ENCODE measurements at regions not wholly inside any gene's neighbourhood (a gene's known extent, or its start where the extent isn't known, plus 50 kb on each side); places are given as distances from the start of the nearest gene placed in this dataset.

DNA sequence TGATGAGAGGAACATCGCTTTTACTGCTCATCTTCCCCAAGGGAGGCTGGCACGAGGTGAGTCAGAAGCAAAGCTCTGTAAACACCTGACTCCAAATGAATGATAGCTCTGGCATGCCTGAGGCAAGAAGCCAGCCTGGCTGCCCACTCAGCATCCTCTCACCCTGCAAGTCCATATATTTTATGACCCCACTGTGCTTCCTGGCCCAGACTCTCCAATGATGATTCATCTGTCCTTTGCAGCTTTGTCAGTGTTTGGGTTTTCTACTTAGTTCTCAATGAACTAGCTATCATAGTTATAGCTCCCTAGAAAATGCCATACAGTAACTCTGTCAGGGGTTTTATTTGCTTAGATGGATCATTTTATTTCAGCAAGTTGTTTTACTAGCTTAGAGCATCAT is 52.1 kb upstream of the FSTL4 start:
- H3K27me3 ChIP-seq (ENCODE audit: control insufficient read depth in 3 of 3, insufficient read depth in 3 of 3, low read length in 3 of 3): peaks cover under 1 to 5% (median 3%) of the 10 kb centered on the region in 3 donors
- no peaks in the 10 kb centered on the region for H3K4me1 ChIP-seq (ENCODE audit: control insufficient read depth in 3 of 3, insufficient read depth in 3 of 3, low read length in 3 of 3)
- H3K9me3 ChIP-seq (ENCODE audit: control insufficient read depth in 3 of 3, low read length in 3 of 3): no peaks in the 10 kb centered on the region
- no peaks in the 10 kb centered on the region for H3K36me3 ChIP-seq (ENCODE audit: control insufficient read depth in 3 of 3, insufficient read depth in 3 of 3, low read length in 3 of 3)
- H3K9ac ChIP-seq (ENCODE audit: low read depth in 1 of 3, low read length in 3 of 3): no peak overlapping the region
- H3K27ac ChIP-seq (ENCODE audit: low read depth, low read length): no peak overlapping the region
- H3K4me3 ChIP-seq (ENCODE audit: low read length in 3 of 3): no peak overlapping the region

DNA sequence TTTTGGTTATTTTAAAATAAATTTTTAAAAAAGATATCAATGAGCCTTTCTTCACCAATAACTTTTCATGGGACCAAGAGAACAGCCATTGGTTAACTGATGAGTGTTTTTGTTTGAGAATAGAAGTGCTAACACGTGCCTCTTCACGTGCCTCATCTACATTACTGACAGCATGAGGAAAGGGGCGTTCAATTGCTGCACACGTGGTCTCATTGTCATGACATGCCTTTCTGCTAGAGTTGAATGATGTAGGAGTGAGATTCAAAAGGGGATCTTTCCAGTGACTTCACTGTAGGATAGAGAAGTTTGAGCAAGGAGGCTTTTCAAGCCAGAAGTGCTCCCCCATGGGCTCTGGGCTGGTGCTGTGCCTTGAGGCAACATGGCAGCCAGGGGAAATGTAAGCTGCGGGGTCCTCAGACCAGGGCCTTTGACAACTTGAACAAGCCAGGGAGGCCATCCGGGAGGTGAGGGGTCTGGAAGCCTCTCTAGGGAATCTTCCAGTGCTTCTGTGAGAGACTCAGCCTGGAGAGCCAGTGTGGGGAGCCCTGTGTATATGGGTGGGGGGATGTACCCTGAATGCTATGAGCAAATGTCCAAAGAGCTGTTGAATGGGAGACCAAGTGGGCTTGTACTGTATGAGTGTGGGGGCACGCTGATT is 51.2 kb upstream of the FSTL4 start:
- Histone ChIP-seq H3K36me3 (ENCODE audit: control insufficient read depth in 3 of 3, insufficient read depth in 3 of 3, low read length in 3 of 3) (no peaks in the 10 kb centered on the region), H3K27me3 (ENCODE audit: control insufficient read depth in 3 of 3, insufficient read depth in 3 of 3, low read length in 3 of 3) (peaks cover 0 to 4% (median 0%) of the 10 kb centered on the region in 3 donors), H3K4me1 (ENCODE audit: control insufficient read depth in 3 of 3, insufficient read depth in 3 of 3, low read length in 3 of 3) (no peaks in the 10 kb centered on the region), H3K4me3 (ENCODE audit: low read length in 3 of 3) (no peak overlapping the region), H3K27ac (ENCODE audit: low read depth, low read length) (no peak overlapping the region), H3K9ac (ENCODE audit: low read depth in 1 of 3, low read length in 3 of 3) (no peak overlapping the region), H3K9me3 (ENCODE audit: control insufficient read depth in 3 of 3, low read length in 3 of 3) (no peaks in the 10 kb centered on the region)

DNA sequence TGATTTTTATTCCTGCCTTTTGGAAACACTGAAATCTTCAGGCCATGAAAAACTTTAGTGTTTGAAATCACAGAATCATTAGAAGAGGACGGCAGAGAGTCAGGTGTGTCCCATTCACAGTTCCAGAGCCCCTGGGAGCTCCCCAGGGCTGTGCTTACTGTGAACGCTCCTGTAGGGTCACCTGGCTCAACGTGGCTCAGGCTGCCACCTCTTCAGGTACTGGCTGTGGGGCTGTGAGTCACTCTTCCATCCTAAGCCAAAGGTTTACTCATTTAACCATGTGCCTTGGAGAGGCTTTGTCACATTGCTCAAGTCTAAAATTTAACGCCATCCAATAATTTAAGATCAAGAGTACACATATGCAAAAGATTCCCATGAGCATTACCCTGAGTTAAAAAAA is 50.2 kb upstream of the FSTL4 start:
- H3K27ac ChIP-seq (ENCODE audit: low read depth, low read length): no peak overlapping the region
- H3K27me3 ChIP-seq (ENCODE audit: control insufficient read depth in 3 of 3, insufficient read depth in 3 of 3, low read length in 3 of 3): no peaks in the 10 kb centered on the region
- no peaks in the 10 kb centered on the region for H3K4me1 ChIP-seq (ENCODE audit: control insufficient read depth in 3 of 3, insufficient read depth in 3 of 3, low read length in 3 of 3)
- H3K4me3 ChIP-seq (ENCODE audit: low read length in 3 of 3): no peak overlapping the region
- no peaks in the 10 kb centered on the region for H3K9me3 ChIP-seq (ENCODE audit: control insufficient read depth in 3 of 3, low read length in 3 of 3)
- H3K9ac ChIP-seq (ENCODE audit: low read depth in 1 of 3, low read length in 3 of 3): no peak overlapping the region
- no peaks in the 10 kb centered on the region for H3K36me3 ChIP-seq (ENCODE audit: control insufficient read depth in 3 of 3, insufficient read depth in 3 of 3, low read length in 3 of 3)
